ENCODE measurements at regions not wholly inside any gene's neighbourhood (a gene's known extent, or its start where the extent isn't known, plus 50 kb on each side); places are given as distances from the start of the nearest gene placed in this dataset.

DNA sequence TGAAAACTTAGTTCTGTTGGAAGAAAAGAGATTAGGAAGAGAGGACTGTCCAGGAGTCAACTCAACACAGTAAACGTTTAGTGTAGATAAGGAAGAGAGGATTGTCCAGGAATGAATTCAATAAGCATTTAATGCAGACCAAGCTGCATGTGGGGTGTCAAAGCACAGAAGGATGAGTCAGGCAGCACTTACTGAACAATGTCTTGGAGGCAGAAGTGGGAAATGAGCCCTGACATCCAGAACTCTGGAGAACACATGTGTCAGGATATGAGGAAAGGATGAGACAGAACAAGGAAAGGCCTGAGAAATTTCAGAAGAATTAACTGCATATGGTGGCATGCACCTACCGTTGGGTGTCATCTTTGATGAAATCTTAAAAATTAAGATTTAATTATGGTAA, 429.2 kb upstream of the HTR2A start:
- TF ChIP-seq CTCF (IDR thresholded peaks at IDR 0.05): no peak
- no peak for TF ChIP-seq POLR2A (IDR thresholded peaks at IDR 0.05)
- TF ChIP-seq POLR2AphosphoS5 (IDR thresholded peaks at IDR 0.05): no peak
